T-cell (primary cell): ENCODE measurements at regions not wholly inside any gene's neighbourhood (a gene's known extent, or its start where the extent isn't known, plus 50 kb on each side); places are given as distances from the start of the nearest gene placed in this dataset.
"Not testable (repeated sequence)": the region's sequence is repeated elsewhere in the genome, so short reads cannot be mapped to it uniquely, and the experiment has no call there.

Source experiments
- ATAC-seq, 4 experiments: fragments of 200-7000 bp in 3 of 4; fragments of 150-1000 bp in 1 of 4; cut with Tn5 transposase; replicated peaks in 1 of 4; 1 replicate in 3 of 4; 2 replicates in 1 of 4; pipeline ENCODE4 v1.10.0; 2021; ENCODE audit warnings: moderate library complexity in 3 of 4, mild to moderate bottlenecking in 2 of 4, moderate number of reproducible peaks in 1 of 4
- CTCF ChIA-PET, 2 donors: fragments of 300-600 bp; sonication (Branson Sonifier 250); formaldehyde crosslinking; loops; one replicate each; lab custom pipeline; 2022; ENCODE audit warnings: antibody characterized with exemption in 2 of 2; lab: Charles Lee
- POLR2A ChIA-PET, 2 donors: fragments of 300-600 bp; sonication (Branson Sonifier 250); formaldehyde crosslinking; loops; one replicate each; lab custom pipeline; 2022; ENCODE audit warnings: antibody characterized with exemption in 2 of 2; lab: Charles Lee
- DNase-seq, 35 experiments: peaks; one replicate each; pipeline versions ENCODE4 v3.0.0 to v3.0.0-alpha.2; 2013 to 2023
- H3K27ac ChIP-seq: one replicate; pipeline ENCODE4 v1.5.1; 2013; ENCODE audit warnings: low read length
- H3K27me3 ChIP-seq, 2 experiments: replicated peaks in 1 of 2; 1 replicate in 1 of 2; 2 replicates in 1 of 2; pipeline versions ENCODE4 v1.6.1 to v1.7.0; 2013; ENCODE audit warnings: low read length in 1 of 2, mixed read lengths in 1 of 2; ENCODE audit not compliant: control insufficient read depth in 2 of 2, insufficient read depth in 2 of 2; ENCODE audit errors: extremely low read depth in 1 of 2
- H3K36me3 ChIP-seq, 2 donors: 1 replicate in 1 of 2; 2 replicates in 1 of 2; pipeline versions ENCODE4 v1.6.1 to v1.7.0; 2013; ENCODE audit warnings: low read length in 1 of 2; ENCODE audit not compliant: control insufficient read depth in 2 of 2, insufficient read depth in 1 of 2; ENCODE audit errors: extremely low read depth in 1 of 2
- H3K4me1 ChIP-seq, 2 experiments: 1 replicate in 1 of 2; 2 replicates in 1 of 2; pipeline versions ENCODE4 v1.6.1 to v1.7.0; 2013; ENCODE audit warnings: low read length in 2 of 2, mixed read lengths in 1 of 2; ENCODE audit not compliant: insufficient read depth in 2 of 2, control insufficient read depth in 1 of 2; ENCODE audit errors: extremely low read depth in 1 of 2
- H3K4me3 ChIP-seq, 2 donors: 1 replicate in 1 of 2; 2 replicates in 1 of 2; pipeline versions ENCODE4 v1.5.1 to v1.7.0; 2013; ENCODE audit warnings: mild to moderate bottlenecking in 2 of 2, low read length in 1 of 2, moderate library complexity in 1 of 2; ENCODE audit not compliant: control insufficient read depth in 1 of 2; ENCODE audit errors: extremely low read depth in 1 of 2
- H3K9me3 ChIP-seq: 2 replicates; pipeline ENCODE4 v1.7.0; 2013
- H3K27ac Mint-ChIP-seq, 2 donors: one replicate each; pipeline ENCODE4 v1.8.0; 2020 to 2021; ENCODE audit warnings: mild to moderate bottlenecking in 2 of 2, mixed read lengths in 2 of 2
- H3K27me3 Mint-ChIP-seq, 2 donors: one replicate each; pipeline ENCODE4 v1.8.0; 2021 to 2022; ENCODE audit warnings: mixed read lengths in 2 of 2
- H3K36me3 Mint-ChIP-seq: one replicate; pipeline ENCODE4 v1.8.0; 2021; ENCODE audit warnings: mixed read lengths
- H3K4me1 Mint-ChIP-seq, 3 donors: one replicate each; pipeline ENCODE4 v1.8.0; 2020 to 2022; ENCODE audit warnings: mixed read lengths in 3 of 3, mild to moderate bottlenecking in 1 of 3
- H3K4me3 Mint-ChIP-seq, 3 donors: one replicate each; pipeline ENCODE4 v1.8.0; 2020 to 2022; ENCODE audit warnings: mild to moderate bottlenecking in 3 of 3, mixed read lengths in 3 of 3, moderate library complexity in 3 of 3
- H3K9me3 Mint-ChIP-seq, 3 donors: one replicate each; pipeline ENCODE4 v1.8.0; 2020 to 2022; ENCODE audit warnings: mixed read lengths in 3 of 3
- WGBS: methylation state at CpG from one replicate; pipeline ENCODE4 v1.1.5; 2013; ENCODE audit warnings: missing lambda C conversion rate; ENCODE audit not compliant: insufficient coverage; 5-methylcytosine and 5-hydroxymethylcytosine counted together

GRCh38 chr20:30164389-30164788 lies 1093.1 kb upstream of the DEFB115 start:
- H3K36me3 ChIP-seq, POLR2A ChIA-PET, H3K27me3 Mint-ChIP-seq, CTCF ChIA-PET, H3K36me3 Mint-ChIP-seq, H3K4me1 ChIP-seq, H3K27ac ChIP-seq, H3K9me3 ChIP-seq, H3K4me3 ChIP-seq, H3K27me3 ChIP-seq: not testable (repeated sequence)
- peak overlapping the region; percentile 81 to 82 for H3K27ac Mint-ChIP-seq
- peaks cover 0 to 12% (median 0%) of the 10 kb centered on the region in 3 donors for H3K9me3 Mint-ChIP-seq
- peak overlapping the region in 2 of 3 donors; percentile 15 to 58 for H3K4me3 Mint-ChIP-seq
- DNase-seq (peak in 1 of 35 experiments; percentile 1), ATAC-seq (peak in 3 of 4 experiments; percentile 19 to 43 (median 34))
- H3K4me1 Mint-ChIP-seq, result peaks cover 28 to 41% (median 32%) of the 10 kb centered on the region in 3 donors
- no CpG with 5 or more reads among the region's 2 CpGs for WGBS

GRCh38 chr20:30167540-30167939 lies 1089.9 kb upstream of the DEFB115 start:
- Histone ChIP-seq H3K4me3 (no peak overlapping the region), H3K36me3 (no peaks in the 10 kb centered on the region), H3K27me3 (no peaks in the 10 kb centered on the region), H3K27ac (no peak overlapping the region), H3K4me1 (no peaks in the 10 kb centered on the region), H3K9me3 (no peaks in the 10 kb centered on the region)
- ATAC-seq (no peak), DNase-seq (no peak)
- no peak overlapping the region for H3K27ac Mint-ChIP-seq
- ChIA-PET CTCF (no interaction called here), POLR2A (no interaction called here)
- WGBS, result 95% methylated on average over 21 of the region's 22 CpGs
- no peaks in the 10 kb centered on the region for H3K36me3 Mint-ChIP-seq
- H3K27me3 Mint-ChIP-seq, result no peaks in the 10 kb centered on the region
- peaks cover 28 to 41% (median 32%) of the 10 kb centered on the region in 3 donors for H3K4me1 Mint-ChIP-seq
- peak overlapping the region in 1 of 3 donors; percentile 61 for H3K4me3 Mint-ChIP-seq
- peaks cover 0 to 12% (median 0%) of the 10 kb centered on the region in 3 donors for H3K9me3 Mint-ChIP-seq

GRCh38 chr20:30168025-30168799 lies 1089.3 kb upstream of the DEFB115 start:
- peaks cover 0 to 14% (median under 1%) of the 10 kb centered on the region in 3 donors for H3K9me3 Mint-ChIP-seq
- Histone ChIP-seq H3K27me3 (no peaks in the 10 kb centered on the region), H3K27ac (no peak overlapping the region), H3K4me1 (no peaks in the 10 kb centered on the region), H3K4me3 (no peak overlapping the region), H3K36me3 (no peaks in the 10 kb centered on the region), H3K9me3 (no peaks in the 10 kb centered on the region)
- no peaks in the 10 kb centered on the region for H3K27me3 Mint-ChIP-seq
- H3K4me3 Mint-ChIP-seq, result peak overlapping the region in 1 of 3 donors; percentile 61
- CTCF ChIA-PET, result no interaction called here
- peak in 2 of 4 experiments; percentile 40 to 67 for ATAC-seq
- DNase-seq, result peak in 22 of 35 experiments; percentile 3 to 48 (median 22)
- WGBS, result 67% methylated on average over 49 of the region's 50 CpGs
- H3K27ac Mint-ChIP-seq, result no peak overlapping the region
- H3K36me3 Mint-ChIP-seq, result no peaks in the 10 kb centered on the region
- peaks cover 25 to 41% (median 29%) of the 10 kb centered on the region in 3 donors for H3K4me1 Mint-ChIP-seq
- POLR2A ChIA-PET, result no interaction called here

GRCh38 chr20:30168800-30169138 lies 1088.7 kb upstream of the DEFB115 start:
- H3K27me3 Mint-ChIP-seq, result no peaks in the 10 kb centered on the region
- no peak overlapping the region for H3K27ac ChIP-seq
- CTCF ChIA-PET, result no interaction called here
- H3K4me1 Mint-ChIP-seq, result peaks cover 21 to 43% (median 27%) of the 10 kb centered on the region in 3 donors
- POLR2A ChIA-PET, result no interaction called here
- no peak for DNase-seq
- ATAC-seq, result no peak
- H3K4me1 ChIP-seq, result no peaks in the 10 kb centered on the region
- no peaks in the 10 kb centered on the region for H3K27me3 ChIP-seq
- H3K36me3 Mint-ChIP-seq, result no peaks in the 10 kb centered on the region
- peak overlapping the region in 1 of 3 donors; percentile 61 for H3K4me3 Mint-ChIP-seq
- no peaks in the 10 kb centered on the region for H3K9me3 ChIP-seq
- no peak overlapping the region for H3K4me3 ChIP-seq
- no peaks in the 10 kb centered on the region for H3K36me3 ChIP-seq
- WGBS, result 89% methylated on average over 9 of the region's 11 CpGs
- H3K9me3 Mint-ChIP-seq, result peaks cover 0 to 17% (median 2%) of the 10 kb centered on the region in 3 donors
- no peak overlapping the region for H3K27ac Mint-ChIP-seq

- no peaks in the 10 kb centered on the region for H3K9me3 ChIP-seq
- no peak overlapping the region for H3K27ac ChIP-seq
- DNase-seq (no peak), ATAC-seq (no peak)
- Mint-ChIP-seq H3K4me1 (peaks cover 2 to 7% (median 3%) of the 10 kb centered on the region in 3 donors), H3K9me3 (peaks cover 0 to 7% (median 4%) of the 10 kb centered on the region in 3 donors), H3K27me3 (no peaks in the 10 kb centered on the region), H3K27ac (no peak overlapping the region), H3K4me3 (no peak overlapping the region), H3K36me3 (no peaks in the 10 kb centered on the region)
- CTCF ChIA-PET, result no interaction called here
- 87% methylated on average over 11 of the region's 14 CpGs for WGBS
- no peak overlapping the region for H3K4me3 ChIP-seq
- POLR2A ChIA-PET, result no interaction called here
- no peaks in the 10 kb centered on the region for H3K36me3 ChIP-seq
- no peaks in the 10 kb centered on the region for H3K27me3 ChIP-seq
- no peaks in the 10 kb centered on the region for H3K4me1 ChIP-seq
Measured at GRCh38 chr20:30175681-30176080, 1081.8 kb upstream of the DEFB115 start.

GRCh38 chr20:30183124-30183523 lies 1074.3 kb upstream of the DEFB115 start:
- CTCF ChIA-PET, H3K9me3 ChIP-seq, H3K9me3 Mint-ChIP-seq, DNase-seq, ATAC-seq, H3K4me1 ChIP-seq, H3K36me3 Mint-ChIP-seq, H3K4me3 Mint-ChIP-seq, H3K4me1 Mint-ChIP-seq, H3K4me3 ChIP-seq, POLR2A ChIA-PET, H3K27me3 ChIP-seq, H3K36me3 ChIP-seq, H3K27ac Mint-ChIP-seq, H3K27me3 Mint-ChIP-seq, H3K27ac ChIP-seq: not testable (repeated sequence)
